ENCODE measurements at regions not wholly inside any gene's neighbourhood (a gene's known extent, or its start where the extent isn't known, plus 50 kb on each side); places are given as distances from the start of the nearest gene placed in this dataset.

DNA sequence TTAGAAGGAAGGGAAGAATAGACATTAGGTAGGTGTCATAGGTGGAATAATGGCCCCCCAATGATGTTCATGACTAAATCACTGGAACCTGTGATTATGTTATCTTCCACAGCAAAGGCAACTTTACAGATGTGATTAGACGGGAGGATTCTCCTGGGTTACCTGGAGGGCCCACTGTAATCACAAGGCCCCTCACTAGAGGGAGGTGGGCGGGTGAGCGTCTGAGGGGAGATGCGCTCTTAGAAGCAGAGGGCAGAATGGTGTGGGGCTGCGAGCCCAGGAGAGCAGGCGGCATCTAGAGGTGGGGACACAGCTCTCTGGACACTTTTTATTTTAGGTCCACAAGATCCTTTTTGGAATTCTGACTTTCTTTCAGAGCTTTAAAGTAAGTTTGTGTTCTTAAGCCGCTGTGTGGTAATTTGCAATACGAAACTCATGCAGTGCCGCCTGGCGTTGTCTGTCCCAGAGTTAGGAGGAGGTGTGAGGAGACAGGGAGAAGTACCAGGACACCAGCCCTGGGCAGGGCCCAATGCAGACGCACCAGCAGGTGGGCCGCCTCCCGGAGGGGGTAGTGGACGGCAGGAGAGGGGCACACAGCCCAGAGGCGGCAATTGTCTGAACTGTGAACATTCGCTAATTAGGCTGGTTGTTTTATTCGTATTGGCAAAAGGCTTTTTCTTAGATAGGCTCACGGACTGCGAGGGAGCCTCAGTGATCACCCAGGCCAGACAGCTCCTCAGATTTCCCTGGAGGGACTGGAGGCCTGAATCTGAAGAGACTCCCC lies 51.1 kb upstream of the FANCC start:
- no peak for TF ChIP-seq NFRKB (IDR thresholded peaks at IDR 0.05)
- TF ChIP-seq FOXM1 (IDR thresholded peaks at IDR 0.05; ENCODE audit: borderline replicate concordance), result no peak
- no peak for TF ChIP-seq SP1 (IDR thresholded peaks at IDR 0.05)
